Esophagus squamous epithelium (tissue), 5 donors: ENCODE measurements at regions not wholly inside any gene's neighbourhood (a gene's known extent, or its start where the extent isn't known, plus 50 kb on each side); places are given as distances from the start of the nearest gene placed in this dataset.

Experiments used
- DNase-seq: peaks from one replicate; lab custom pipeline; 2025; lab: John Stamatoyannopoulos, UW
- H3K27ac ChIP-seq, 4 donors: fragments of 200-600 bp; sonication (generic); one replicate each; pipeline ENCODE4 v1.5.1; 2016 to 2019; ENCODE audit warnings: mild to moderate bottlenecking in 1 of 4
- H3K27me3 ChIP-seq, 4 donors: fragments of 200-600 bp; sonication (generic); 1 replicate in 3 of 4; 2 replicates in 1 of 4; pipeline versions ENCODE4 v1.5.1 to v1.6.0; 2017 to 2021; ENCODE audit warnings: antibody characterized with exemption in 1 of 4
- H3K36me3 ChIP-seq, 3 donors: fragments of 200-600 bp; sonication (generic); one replicate each; pipeline ENCODE4 v1.5.1; 2016 to 2019
- H3K4me1 ChIP-seq, 3 donors: fragments of 200-600 bp; sonication (generic); one replicate each; pipeline ENCODE4 v1.5.1; 2017 to 2019
- H3K4me3 ChIP-seq, 4 donors: fragments of 200-600 bp; sonication (generic); 1 replicate in 3 of 4; 2 replicates in 1 of 4; pipeline ENCODE4 v1.5.1; 2016 to 2019; ENCODE audit warnings: mild to moderate bottlenecking in 2 of 4, moderate library complexity in 1 of 4
- H3K9me3 ChIP-seq, 3 donors: fragments of 200-600 bp; sonication (generic); one replicate each; pipeline ENCODE4 v1.5.1; 2016 to 2019
- CTCF ChIP-seq, 6 experiments: fragments of 450-650 bp in 4 of 6; fragments of 200-600 bp in 2 of 6; sonication (generic) in 2 of 6; IDR thresholded peaks; one replicate each; pipeline ENCODE4 v1.5.1; 2016 to 2019; ENCODE audit warnings: antibody characterized with exemption in 6 of 6, mild to moderate bottlenecking in 4 of 6, moderate library complexity in 4 of 6
- POLR2A ChIP-seq, 4 donors: fragments of 450-650 bp; IDR thresholded peaks; one replicate each; pipeline ENCODE4 v1.6.1; 2017; ENCODE audit warnings: antibody characterized with exemption in 4 of 4, mild to moderate bottlenecking in 4 of 4, moderate library complexity in 3 of 4
- WGBS, 2 donors: methylation state at CpG; one replicate each; pipeline ENCODE4 v1.1.5; 2018; 5-methylcytosine and 5-hydroxymethylcytosine counted together
- intact Hi-C: fragments of 100-400 bp; cut with DNase I; formaldehyde crosslinking; loops from one replicate; pipeline ENCODE4 v1.15.0; 2022
- donor health status: DM: yes; HTN: yes; CAD: no.

GRCh38 chr9:13444245-13445102 is 165.0 kb upstream of the MPDZ start:
- WGBS, 2 donors = 45 to 56% methylated on average over 9 to 10 of the region's 10 CpGs
- H3K4me1 ChIP-seq = peaks cover 0 to 25% (median 0%) of the 10 kb centered on the region in 3 donors
- no peaks in the 10 kb centered on the region for H3K27me3 ChIP-seq
- DNase-seq = no peak
- H3K27ac ChIP-seq = peak overlapping the region in 3 of 4 donors; percentile 57 to 68 (median 65)
- no peaks in the 10 kb centered on the region for H3K36me3 ChIP-seq
- TF ChIP-seq POLR2A (IDR thresholded peaks at IDR 0.05) (no peak), CTCF (IDR thresholded peaks at IDR 0.05) (no peak)
- H3K9me3 ChIP-seq = no peaks in the 10 kb centered on the region
- H3K4me3 ChIP-seq = peak overlapping the region in 2 of 4 donors; percentile 18 to 52
- intact Hi-C loops = no loop called here

GRCh38 chr9:13443346-13444244 is 164.1 kb upstream of the MPDZ start:
- no peaks in the 10 kb centered on the region for H3K36me3 ChIP-seq
- no peak for DNase-seq
- no peak for TF ChIP-seq POLR2A (IDR thresholded peaks at IDR 0.05)
- 61 to 75% methylated on average over 18 of the region's 18 CpGs for WGBS, 2 donors
- no peaks in the 10 kb centered on the region for H3K9me3 ChIP-seq
- H3K27ac ChIP-seq = peak overlapping the region in 3 of 4 donors; percentile 57 to 68 (median 65)
- H3K4me1 ChIP-seq = peaks cover 0 to 25% (median 0%) of the 10 kb centered on the region in 3 donors
- intact Hi-C loops = no loop called here
- no peaks in the 10 kb centered on the region for H3K27me3 ChIP-seq
- H3K4me3 ChIP-seq = peak overlapping the region in 3 of 4 donors; percentile 2 to 52 (median 18)

- TF ChIP-seq POLR2A (IDR thresholded peaks at IDR 0.05) (no peak), CTCF (IDR thresholded peaks at IDR 0.05) (no peak)
- intact Hi-C loops = no loop called here
- no peak for DNase-seq
- H3K27me3 ChIP-seq = no peaks in the 10 kb centered on the region
- H3K27ac ChIP-seq = no peak overlapping the region
- 69 to 86% methylated on average over 3 of the region's 3 CpGs for WGBS, 2 donors
- H3K4me3 ChIP-seq = no peak overlapping the region
- H3K36me3 ChIP-seq = no peaks in the 10 kb centered on the region
- H3K9me3 ChIP-seq = no peaks in the 10 kb centered on the region
- H3K4me1 ChIP-seq = peaks cover 0 to 2% (median 0%) of the 10 kb centered on the region in 3 donors
These were observed 160.4 kb upstream of the MPDZ start for GRCh38 chr9:13439685-13440476.

- intact Hi-C loops = no loop called here
These were observed 158.4 kb upstream of the MPDZ start for GRCh38 chr9:13437866-13438265.

More at GRCh38 chr9:13437866-13438265, 158.4 kb upstream of the MPDZ start:
- Histone ChIP-seq H3K4me1 (no peaks in the 10 kb centered on the region), H3K9me3 (no peaks in the 10 kb centered on the region), H3K27ac (no peak overlapping the region), H3K27me3 (no peaks in the 10 kb centered on the region), H3K4me3 (no peak overlapping the region), H3K36me3 (no peaks in the 10 kb centered on the region)
- no peak for DNase-seq
- no peak for TF ChIP-seq POLR2A (IDR thresholded peaks at IDR 0.05)
- no peak for TF ChIP-seq CTCF (IDR thresholded peaks at IDR 0.05)
- WGBS, 2 donors = 78 to 80% methylated on average over 1 of the region's 1 CpG
